GDM1 (cell line): ENCODE measurements at regions not wholly inside any gene's neighbourhood (a gene's known extent, or its start where the extent isn't known, plus 50 kb on each side); places are given as distances from the start of the nearest gene placed in this dataset.
A peak's percentile ranks its signal among the peaks of the same experiment; 100 is the strongest.

ENCODE experiments used
- DNase-seq: peaks from one replicate; lab custom pipeline; 2025; lab: John Stamatoyannopoulos, UW

DNA sequence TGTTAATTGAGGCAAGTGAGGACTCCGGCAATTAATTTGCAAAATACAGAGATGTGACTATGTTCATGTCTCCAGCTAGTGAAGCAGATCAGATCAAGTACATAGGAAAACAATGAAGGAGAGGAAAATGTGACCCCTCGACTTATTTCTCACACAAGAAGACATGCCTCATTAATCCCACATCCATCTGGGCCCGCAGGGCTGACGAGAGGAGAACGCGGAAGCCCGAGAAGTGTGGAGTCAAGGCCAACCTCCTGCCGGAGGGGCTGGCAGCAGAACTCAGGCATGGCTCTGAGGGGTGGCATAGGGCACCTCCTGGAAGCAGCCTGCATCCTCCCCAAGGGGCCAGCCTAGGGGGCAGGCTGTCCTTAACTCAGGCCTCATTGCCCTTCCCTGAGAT, 54.4 kb downstream of the ZNF503 start:
- DNase-seq: no peak

DNA sequence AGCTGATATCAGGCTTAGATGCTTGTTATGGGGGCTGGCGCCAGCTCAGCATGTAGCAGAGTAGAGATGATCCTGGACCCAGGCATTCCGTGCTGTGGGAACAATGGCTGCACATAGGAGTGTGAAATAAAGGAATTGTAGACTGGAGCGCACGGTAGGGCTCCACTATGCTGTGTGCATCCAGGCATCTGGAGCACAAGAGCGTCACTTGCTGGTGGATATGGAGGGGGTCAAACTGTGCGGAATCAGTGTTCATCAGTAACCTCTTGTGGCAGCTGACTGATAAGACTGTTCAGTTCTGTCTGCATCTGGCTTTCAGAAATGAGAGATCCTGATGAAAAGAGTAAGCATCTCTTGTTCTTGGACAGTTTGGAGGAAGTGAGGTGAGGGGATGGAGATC, 55.8 kb downstream of the ZNF503 start:
- DNase-seq: no peak

DNA sequence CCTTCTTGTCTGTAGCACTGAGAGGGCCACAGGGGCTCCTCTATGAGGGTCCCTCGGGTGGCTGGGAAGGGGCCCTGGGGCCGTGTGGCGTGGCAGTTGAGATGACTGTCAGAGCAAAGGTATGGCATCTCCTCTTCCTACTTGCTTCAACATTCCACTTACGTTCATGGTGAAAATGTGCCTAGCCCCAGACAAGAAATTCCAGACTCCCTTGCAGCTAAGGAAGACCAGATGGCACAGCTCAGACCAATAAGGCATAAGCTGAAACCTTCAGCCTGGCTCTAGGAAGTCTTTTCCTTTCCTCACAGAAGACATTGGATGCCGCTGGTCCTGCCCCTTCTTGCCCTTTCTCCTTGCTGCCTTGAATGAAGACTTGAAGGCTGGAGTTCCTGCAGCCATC, 57.4 kb downstream of the ZNF503 start:
- no peak for DNase-seq

DNA sequence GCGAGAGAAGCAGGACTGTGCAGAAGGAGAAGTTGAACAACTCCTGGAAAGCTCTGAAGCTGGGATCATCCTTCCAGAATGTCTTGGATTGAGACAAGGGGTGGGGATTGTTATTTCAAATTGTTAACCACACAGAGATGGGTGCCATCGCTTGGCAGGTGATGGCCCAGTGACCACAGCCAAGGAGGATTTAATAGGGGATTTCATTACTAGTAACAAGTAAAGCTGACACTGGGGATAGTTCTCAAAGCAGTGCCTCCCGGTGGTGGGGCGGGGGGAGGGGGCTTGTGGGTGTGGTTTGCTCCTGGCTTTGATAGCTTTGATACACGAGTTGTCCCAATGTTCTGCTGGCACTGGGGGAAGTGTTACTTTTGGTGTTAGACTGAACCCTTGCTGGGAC, 59.2 kb downstream of the ZNF503 start:
- no peak for DNase-seq

DNA sequence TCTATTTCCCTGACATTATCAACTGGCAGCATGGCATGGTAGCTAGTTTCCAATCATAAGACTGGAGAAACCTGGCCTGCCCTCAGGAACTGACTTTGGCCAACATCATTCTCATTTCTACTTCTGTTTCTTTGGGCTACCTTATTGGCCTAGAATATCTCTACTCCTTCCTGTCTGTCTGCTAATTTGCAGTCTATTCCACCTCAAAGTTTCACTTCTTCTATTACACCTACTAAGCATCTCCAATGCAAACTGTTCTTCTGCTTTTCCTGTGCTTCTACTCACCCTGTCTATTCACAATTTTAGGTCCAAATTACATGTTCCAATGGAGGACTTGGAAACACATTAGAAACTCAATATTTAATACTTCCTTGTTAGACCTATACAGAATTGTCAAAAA, 65.6 kb downstream of the ZNF503 start:
- no peak for DNase-seq

DNA sequence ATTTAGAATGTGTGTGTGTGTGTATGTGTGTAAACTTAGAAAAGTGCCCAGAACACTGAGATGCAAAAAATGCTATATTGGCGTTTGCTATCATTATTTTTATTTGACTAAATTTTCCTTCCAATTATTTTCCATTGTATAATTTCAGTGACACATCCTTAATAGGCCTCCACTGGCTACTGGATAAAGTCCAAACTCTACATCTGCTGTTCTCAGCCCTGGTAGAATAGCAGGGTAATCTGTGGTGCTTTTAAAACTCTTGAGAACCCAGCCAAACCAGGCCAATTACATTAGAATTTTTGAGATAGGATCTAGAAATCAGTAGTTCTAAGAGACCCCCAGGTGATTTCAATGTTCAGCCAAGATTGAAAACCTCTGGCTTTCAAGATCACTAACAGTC, 66.4 kb downstream of the ZNF503 start:
- no peak for DNase-seq

DNA sequence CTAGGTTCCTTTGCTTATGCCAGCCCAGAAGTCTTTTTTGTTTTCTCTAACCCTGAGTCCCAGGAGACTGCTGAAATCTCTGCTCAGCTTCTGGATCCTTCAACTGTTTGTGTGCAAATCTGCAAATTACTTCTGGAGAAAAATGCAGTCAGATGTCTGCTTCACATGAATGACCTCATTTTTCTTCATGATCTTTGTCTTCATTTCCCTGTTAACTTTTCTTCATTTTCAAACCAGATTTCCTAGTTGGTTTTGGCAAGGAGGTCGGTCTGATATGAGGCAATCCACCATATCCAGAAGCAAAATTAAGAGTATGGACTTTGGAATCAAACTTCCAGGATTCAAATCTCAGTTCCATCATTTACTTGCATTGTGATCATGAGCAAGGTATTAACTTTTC, 66.8 kb downstream of the ZNF503 start:
- no peak for DNase-seq

DNA sequence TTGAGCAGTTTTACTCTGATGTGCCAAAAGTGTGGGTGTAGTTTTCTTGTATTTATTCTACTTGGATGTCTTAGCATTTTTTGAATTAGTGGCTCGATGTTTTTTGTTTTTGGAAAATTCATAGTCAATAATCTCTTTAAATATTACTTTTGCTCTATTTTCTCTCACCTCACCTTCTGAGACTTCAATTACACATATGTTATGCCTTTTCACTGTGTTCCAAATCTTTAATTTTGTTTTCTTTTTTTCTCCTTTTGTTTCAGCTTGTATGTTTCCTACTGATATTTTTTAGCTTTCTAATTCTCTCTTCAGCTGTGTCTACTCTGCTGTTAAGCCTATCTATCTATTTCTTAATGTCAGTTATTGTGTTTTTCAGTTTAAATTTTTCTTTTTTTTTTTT, 69.5 kb downstream of the ZNF503 start:
- no peak for DNase-seq

DNA sequence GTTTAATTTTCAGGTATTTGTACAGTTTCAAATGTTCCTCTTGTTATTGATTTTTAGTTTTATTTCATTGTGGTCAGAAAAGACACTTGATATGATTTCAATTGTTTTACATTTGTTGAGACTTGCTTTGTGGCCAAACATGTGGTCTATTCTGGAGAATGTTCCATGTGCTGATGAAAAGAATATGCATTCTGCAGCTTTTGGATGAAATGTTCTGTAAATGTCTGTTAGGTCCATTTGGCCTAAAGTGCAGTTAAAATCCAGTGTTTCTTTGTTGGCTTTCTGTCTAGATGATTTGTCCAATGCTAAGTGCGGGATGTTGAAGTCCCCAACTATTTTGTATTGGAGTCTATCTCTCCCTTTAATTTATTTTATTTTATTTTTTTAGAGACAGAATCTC, 70.5 kb downstream of the ZNF503 start:
- no peak for DNase-seq

DNA sequence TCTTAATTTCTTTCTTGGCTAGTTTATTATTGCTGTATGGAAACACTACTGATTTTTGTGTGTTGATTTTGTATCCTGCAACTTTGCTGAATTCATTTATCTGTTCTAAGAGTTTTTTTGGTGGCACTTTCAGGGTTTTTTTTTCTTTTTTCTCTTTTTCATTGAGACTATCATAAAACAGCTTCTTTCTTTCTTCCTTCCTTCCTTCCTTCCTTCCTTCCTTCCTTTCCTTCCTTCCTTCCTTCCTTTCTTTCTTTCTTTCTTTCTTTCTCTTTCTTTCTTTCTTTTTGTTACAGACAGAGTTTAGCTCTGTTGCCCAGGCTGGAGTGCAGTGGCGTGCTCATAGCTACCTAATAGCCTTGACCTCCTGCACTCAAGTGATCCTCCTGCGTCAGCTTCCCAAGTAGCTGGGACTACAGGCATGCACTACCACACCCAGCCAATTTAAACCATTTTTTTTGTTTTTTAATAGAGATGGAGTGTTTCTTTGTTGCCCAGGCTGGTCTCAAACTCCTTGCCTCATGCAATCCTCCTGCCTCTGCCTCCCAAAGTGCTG, 72.3 kb downstream of the ZNF503 start:
- no peak for DNase-seq

DNA sequence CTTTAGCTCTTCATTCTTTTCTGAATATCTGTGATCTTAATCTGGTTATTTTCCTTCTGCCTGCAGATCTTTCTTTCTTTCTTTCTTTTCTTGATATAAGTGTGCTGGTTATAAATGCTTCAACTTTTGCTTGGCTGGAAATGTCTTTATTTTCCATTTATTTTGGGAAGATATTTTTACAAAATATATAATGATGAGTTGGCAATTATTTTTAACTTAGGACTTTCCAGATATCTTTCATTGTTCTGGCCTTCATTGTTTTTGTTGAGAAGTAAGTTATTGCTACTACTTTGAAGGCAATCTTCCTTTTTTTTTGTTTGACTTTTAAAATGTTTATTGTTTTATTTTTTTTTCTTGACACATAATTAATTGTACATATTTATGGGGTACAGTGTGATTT, 75.3 kb downstream of the ZNF503 start:
- DNase-seq: no peak

DNA sequence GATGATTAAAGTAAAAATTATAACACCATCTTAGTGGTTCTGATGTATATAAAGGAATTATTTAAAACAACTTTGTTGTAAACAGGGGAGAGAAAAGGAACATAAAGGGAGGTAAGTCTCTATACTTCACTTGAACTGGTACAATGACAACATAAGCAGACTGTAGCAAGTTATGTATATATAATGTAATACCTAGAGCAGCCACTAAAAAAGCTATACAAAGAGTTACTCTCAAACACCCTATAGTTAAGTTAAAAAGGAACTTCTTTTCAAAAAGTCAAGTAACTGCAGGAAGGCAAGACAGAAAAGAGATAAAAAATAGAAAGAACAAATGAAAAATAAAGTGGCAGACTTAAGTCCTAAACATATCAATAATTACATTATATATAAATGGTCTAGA, 82.3 kb downstream of the ZNF503 start:
- DNase-seq: no peak

DNA sequence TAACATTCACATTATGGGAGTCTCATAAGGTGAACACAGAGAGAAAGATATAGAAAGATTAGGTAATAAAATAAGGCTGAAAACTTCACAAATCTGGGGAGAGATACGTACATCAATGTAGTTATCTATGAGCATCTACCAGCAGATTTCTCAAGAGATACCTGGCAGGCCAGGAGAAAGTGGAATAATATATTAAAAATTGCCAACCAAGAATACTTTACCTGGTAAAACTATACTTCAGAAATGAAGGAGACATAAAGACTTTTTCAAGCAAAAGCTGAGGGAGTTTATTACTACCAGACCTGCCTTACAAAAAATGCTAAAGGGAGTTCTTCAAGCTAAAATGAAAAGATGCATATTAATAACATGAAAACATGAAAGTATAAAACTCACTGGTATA, 78.8 kb upstream of the COMTD1 start:
- no peak for DNase-seq

DNA sequence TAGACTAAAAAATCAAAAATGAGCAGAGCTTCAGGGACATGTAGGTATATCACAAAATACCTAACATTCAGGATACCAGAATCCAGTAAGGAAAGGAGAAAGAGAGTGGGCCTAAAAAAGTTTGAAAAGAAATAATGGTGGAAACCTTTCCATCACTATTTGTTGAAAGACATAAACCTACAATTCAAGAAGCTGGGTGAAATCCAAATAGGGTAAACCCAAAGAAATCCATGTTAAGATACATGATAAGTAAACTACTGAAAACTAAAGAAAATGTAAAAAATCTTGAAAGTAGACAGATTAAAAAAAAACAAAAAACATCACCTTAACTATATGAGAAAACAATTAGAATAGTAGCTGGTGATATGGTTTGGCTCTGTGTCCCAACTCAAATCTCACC, 76.7 kb upstream of the COMTD1 start:
- DNase-seq: no peak

DNA sequence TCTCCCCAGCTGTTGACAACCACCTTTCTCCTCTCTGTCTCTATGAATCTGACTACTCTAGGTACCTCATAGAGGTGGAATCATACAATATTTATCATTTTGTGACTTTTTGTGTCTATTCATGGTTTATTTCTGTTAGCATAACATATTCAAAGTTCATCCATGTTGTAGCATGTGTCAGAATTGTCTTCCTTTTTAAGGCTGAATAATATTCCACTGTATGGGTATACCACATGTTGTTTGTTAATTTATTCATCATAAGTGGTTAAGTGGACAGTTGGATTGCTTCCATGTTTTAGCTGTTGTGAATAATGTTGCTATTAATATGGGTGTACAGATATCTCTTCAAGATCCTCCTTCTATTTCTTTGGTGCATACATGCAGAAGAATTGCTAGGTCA, 69.9 kb upstream of the COMTD1 start:
- DNase-seq: no peak

DNA sequence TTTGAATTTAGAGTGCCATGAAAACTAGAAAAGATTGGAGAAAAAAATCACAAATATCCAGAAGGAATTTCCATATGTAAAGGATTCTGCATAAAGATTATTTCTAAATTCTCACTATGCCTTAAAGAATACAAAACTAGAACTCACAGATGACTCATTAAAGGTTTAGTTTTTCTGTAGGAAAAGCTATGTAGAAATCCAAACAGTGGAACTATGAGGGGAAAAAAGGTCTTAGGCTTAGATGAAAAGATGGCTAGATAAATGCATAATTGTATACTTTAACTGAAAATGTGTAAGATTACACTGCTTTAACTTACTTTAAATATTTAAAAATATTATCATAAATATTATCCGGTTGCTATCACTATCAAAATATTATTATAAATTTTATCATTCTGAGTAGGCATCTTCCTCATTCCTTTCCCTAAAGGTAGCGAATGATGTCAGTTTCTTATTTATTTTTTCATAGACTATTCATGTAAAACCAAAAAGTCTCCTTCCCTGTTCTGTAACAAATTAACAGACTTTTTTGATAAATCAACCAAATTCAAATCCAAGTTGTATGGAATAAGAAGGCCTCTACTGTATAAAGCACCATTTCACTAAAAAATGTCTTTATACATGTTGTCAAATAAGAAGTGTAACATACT, 69.1 kb upstream of the COMTD1 start:
- DNase-seq: no peak

DNA sequence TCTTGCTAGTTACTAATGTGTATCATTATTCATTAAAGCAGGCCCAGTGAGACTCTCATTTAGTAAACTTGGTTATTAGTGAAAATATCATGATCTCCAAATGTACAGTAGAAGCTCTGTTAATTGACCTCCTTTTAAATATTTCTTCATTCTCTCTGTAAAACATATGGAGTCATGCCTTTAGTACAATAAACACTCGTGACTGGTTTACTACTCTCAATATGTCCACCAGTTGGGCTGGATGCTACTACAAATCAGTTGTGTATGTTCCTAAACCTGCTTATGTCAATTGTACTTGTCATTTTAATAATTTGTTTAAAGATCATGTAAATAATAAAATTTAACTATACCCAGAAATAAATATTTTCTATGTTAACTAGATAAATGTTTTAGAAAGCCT, 68.6 kb upstream of the COMTD1 start:
- no peak for DNase-seq

DNA sequence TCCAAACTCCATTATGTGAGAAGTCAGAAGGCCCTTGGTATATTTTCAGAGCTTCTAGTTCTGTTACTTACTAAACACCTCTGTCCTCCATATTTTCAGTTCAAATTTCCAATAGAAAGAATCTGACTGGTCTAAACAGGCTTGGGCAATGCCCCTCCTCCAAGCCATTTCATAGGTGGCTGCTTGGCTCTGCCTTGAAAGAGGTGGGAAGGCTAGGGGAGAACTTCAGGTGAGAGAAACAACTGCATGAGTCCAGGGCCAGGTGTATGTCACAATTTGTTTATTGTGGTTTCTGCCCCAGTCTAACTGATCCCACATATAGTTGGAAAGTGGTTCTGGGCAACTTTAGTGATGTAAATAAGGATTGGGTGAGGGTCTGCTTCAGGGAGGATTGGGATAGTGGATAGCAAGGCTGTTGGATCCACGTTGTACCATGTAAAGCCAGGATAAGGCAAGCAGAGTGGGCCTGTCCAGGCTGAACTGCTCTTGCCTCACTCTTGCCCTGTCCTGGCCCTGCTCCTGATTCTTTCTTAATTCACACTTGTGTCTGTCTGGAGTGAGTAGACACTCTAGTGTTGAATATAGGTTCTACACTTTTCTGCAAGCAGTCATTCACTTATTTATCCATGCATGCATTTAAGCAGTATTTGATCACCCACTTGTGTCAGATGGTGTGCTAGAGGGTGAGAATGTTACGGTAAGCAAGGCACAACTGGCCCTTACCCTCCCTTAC, 67.5 kb upstream of the COMTD1 start:
- DNase-seq: no peak

DNA sequence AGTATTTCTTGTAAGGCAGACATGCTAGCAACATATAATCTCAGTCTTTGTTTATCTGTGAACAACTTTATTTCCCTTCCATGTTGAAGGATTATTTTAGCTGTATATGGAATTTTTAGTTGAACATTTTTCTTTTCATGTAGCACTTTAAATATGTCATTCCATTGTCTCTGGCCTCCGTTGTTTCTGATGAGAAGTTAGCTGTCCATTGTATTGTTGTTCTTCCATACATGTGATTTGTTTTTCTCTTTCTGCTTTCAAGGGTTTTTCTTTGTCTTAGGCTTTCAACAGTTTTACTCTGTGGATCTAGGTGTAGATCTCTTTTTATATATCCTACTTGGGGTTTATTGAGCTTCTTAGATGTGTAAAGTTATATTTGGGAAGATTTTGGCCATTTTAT, 66.3 kb upstream of the COMTD1 start:
- DNase-seq: no peak

DNA sequence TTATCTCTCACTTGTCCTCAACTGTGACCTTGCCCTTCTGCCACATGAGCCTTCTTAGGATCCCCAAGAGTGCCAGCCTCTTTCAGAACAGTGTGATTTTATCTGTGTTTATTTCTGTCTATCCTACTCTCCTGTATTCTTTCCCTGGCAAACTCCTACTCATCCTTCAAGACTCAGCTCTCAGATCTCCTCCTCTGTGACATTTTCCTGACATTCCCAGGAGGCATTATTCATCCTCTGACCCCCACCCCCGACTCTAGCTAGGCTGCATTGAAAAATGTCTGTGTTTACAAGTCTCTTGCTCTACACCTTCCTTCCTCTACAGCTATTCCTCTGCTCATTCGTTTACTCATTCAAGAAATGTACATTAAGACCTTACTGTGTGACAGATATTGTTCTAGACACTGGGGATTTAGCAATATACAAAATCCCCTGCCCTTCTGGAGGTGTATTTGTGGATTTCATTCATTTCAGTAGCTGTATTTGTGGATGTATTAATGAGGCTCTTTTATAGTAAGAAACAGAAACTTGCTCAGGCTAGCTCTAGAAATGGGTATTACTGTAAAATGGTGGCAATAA, 61.4 kb upstream of the COMTD1 start:
- no peak for DNase-seq

DNA sequence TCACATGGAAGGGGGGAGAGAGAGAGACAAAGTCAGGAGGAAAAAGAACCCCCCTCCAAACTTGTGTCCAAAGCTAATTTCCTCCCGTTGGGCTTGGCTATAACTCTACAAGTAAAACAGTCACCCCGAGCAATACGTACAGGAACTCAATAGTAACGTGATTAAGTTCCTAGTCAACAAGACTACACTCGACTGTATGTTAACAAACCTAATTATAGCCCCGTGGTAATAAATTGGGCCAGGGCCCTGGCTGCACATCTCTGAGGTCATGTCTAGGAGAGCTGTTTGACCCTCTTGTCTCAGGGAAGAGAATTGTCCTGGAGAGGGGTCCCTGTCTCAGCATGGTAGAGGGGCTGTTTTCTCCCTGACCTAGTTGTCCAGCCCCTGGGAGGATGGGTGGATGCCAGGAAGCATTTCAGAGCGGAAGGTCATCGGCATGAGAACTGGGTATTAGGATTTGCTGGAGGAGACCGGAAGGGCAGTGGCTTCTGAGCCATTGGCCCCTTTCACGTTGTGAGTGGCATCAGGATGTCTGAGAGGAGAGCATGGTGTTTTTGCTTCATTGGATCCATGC, 60.2 kb upstream of the COMTD1 start:
- no peak for DNase-seq

DNA sequence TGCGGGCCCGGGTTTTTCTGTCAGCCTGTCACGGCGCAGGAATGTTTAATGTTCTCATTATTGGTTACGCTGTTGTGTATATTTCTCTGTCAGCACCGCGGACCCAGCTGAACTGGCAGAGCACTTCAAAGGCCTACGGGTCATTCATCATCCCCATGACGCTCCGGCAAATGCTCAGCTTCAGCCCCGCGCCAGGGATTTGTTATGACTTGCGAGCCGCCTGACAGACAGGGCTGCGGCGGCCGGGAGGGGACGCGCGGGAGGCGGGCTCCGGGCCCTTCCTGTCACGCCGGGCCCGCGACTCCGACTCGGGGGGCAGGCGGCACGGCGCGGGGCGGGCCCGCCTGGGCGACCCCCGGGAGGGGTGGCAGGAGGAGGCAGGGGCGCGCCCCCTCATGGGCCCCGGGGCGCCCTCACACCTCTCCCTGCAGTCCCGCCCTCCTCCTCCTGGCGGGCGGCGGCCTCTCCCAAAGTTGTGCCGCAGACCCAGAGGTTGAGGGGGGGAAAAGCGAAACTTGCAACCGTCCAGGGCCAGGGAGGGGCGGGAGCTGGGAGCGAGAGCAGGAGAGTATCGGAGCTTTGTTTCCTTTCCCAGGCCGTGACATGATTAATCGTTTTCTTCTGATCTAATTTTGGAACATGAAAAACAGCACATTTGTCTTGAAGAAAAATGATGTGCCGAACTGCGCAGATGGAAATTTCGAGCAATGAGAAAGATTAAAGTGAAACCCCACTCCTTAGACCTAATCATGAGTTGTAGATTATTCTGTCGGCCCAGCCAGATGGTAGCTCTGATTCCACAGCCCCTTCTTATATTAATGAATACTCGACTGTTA, 59.3 kb upstream of the COMTD1 start:
- peak; percentile 22 for DNase-seq
